NCI-H2227 (cell line): ENCODE measurements at regions not wholly inside any gene's neighbourhood (a gene's known extent, or its start where the extent isn't known, plus 50 kb on each side); places are given as distances from the start of the nearest gene placed in this dataset.
A peak's percentile ranks its signal among the peaks of the same experiment; 100 is the strongest.

Source experiments
- DNase-seq: peaks from one replicate; lab custom pipeline; 2025; ENCODE audit not compliant: unreplicated experiment; lab: John Stamatoyannopoulos, UW

DNA sequence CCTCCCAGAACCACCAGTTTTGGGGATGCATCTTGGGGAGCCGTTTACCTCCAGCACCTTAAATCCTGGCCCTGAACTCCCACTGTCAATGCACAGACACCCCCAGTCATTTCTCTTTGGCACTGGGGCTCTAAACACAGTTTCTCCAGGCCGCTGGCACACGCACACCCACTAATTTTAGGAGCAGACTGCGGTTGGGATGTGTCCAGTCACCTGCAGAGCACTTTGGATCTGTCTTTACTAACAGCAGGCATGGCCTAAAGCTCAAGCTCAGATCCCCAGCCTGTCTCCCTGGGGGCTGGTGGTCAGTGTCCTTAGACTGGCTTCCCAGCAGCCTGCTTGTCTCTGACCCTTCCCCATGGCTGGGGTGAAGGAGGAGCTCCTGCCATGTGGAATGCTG is 49.9 kb downstream of the SYNE3 start:
- no peak for DNase-seq

DNA sequence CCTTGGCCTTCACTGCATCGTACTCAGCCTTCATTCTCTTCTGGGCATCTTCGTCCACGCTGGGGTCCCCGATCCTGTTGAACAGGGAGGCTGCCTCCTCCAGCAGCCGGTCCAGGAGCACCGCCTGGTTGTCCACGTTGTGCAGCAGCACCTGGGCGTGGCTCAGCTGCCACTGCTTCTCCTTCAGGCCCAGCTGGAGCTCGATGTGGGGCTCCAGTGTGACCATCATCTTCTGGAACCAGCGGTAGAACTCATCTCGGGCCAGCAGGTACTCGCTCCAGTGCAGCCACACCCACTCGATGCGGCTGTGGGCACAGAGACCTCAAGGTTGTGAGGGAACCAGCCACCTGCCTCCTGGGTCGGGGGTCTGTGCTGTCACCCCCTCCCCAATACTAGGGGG is 50.5 kb downstream of the SYNE3 start:
- no peak for DNase-seq

DNA sequence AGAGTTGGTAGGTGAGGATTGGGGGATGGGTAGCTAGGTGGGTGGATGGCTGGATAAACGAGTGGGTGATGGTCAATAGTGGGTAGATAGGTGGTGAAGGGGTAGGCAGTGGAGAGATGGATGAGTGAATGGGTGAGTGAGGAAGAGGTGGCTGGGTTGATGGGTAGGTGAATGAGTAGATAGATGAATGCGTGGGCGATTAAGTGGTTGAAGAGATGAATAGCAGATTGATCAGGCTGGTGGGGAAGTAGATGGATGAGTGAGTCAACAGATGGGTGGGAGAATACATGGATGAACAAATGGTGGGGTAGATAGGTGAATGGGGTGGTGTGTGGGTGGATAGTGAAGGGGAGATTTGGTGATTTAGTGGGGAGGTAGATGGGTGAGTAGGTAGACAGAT is 51.1 kb downstream of the SYNE3 start:
- no peak for DNase-seq

DNA sequence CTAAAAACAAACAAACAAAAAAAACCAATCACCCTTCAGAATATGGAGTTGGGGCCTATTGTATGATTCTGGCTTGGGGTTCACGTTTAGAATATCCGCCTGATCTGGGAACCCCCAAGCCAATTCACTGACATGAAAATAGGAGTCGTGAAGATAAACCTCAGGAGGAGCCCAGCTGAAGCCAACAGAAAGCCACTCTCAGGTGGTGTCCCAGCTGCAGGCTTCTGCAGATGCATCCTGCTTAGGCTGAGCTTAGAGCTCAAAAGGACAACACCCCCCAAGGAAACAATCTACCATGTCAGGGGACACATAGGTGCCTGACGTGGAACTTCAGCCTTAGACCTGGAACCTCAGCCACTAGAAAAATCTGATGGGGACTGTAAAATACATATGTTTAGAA is 51.9 kb downstream of the SYNE3 start:
- DNase-seq = no peak

DNA sequence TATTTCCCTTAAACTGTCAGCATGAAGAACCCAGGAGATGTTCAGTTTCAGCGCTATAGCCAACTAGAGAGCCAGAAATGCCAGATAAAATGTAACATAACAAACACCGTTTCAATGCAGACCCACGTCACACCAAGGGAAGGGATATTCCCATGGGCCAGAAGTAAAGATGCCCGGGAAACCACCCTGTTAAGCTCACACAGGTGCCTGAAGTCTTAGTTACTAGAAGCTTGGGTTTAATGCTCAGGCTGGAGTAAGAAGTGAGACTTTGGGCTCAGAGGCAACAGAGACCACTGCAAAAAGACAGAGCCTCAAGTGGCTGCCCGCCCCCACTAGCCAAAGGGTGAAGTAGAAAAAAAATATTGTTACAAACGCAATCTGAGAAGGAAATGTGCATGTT is 52.3 kb downstream of the SYNE3 start:
- DNase-seq = no peak

DNA sequence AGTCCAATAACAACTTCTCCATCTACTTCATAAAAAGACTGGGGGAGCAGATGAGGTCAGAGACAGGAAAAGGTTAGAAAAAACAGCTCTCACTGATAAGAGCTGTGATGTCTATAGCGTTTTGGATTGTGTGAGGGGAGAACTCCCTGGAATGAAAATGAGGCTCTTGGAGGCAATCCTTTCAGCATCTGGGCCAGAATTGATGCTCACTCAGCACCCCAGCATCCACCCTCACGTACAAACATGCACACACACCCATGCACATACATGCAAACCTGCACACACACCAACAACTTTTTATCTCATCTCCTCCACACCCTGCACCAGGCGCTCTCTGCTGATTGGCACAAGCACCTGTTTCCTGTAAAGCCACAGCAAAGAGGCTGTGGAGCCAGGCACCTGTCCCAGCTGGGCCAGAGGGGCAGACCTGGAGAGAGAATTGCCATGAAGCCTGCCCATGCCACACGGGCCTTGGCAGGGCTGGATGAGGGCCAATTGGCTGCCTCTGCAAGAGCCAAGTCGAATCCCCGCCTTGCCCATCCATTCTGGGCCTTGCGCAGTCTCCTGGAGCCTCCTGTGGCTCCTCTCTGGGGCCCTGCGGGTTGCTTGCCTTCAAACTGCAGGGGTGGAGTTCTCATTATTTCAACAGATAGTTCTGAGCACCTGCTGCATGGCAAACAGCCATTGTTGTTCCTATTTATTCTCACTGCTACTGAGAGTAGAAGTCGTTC is 53.1 kb downstream of the SYNE3 start:
- no peak for DNase-seq

DNA sequence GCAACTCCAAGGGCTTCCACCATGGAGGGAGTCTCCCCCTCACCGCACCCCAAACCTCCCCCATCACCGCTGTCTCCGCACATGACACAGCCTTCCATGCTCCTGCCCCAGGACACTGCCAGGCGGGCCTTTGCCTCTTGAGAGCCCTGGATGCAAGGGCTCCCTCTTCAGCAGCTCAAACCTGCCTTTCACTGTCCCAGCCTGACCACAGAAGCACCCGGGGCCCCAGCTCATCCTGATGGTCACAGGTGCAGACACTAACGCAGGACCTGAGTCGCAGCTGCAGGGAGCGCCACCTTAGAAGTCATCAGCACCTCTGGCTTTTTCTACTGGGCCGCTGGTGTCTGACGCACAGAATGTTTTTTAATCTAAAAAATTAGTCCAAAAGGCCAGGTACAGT is 54.0 kb downstream of the SYNE3 start:
- DNase-seq = no peak

DNA sequence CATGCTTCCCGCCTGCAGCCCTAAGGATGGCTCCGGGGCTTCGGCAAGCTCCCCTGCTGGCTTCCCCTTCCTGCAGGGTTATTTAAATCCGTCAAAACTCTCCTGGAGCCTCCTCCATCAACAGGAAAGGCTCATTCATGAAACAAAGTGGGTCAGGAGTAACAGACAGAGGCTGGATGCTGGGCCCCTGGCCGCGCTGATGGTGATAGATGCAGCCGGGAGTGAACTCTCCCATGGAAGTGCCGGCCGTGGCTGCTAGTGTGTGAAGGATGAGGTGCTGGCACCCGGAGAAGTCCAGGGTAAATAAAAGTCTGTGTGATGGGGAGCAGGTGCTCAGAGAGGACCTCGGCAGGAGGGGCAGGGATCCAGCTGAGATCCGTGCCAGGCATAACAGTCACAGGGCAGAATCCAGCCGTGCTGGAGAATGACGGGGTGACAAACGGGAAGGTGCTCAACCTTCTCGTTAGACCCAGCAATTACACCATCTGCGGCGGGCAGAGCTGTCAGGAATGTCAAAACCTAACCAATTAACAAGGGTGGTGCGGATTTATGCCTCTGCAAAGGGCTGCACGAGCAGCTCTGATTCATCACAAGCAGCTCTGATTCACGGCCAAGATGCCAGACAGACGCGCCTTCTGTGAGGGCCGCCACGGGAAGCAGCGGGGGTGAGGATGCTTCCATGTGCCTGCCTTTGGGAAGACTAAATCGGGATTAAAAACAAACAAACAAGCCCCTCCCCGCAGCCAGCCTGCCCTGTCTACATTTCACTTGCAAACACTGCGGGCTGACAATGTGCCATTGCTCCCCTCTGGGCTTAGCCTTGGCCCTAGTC is 55.6 kb downstream of the SYNE3 start:
- DNase-seq = peak; percentile 81

DNA sequence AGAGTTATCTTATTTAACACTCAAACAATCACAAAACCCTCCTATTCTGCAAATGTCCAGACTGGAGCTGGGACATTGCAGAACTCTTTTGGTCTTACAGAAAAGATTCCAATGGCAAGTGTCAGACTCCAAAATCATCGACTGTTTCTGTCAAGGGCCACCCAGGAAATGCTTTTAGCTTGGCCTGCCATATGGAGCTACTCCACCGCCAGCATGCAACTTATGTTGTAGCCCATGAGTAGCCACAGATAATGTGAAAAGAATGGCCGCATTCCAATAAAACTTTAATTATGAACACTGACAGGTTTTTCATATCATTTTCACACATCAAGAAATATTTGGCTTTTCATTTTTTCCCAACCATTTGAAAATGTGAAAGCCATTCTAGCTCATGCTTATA is 57.5 kb downstream of the SYNE3 start:
- no peak for DNase-seq

DNA sequence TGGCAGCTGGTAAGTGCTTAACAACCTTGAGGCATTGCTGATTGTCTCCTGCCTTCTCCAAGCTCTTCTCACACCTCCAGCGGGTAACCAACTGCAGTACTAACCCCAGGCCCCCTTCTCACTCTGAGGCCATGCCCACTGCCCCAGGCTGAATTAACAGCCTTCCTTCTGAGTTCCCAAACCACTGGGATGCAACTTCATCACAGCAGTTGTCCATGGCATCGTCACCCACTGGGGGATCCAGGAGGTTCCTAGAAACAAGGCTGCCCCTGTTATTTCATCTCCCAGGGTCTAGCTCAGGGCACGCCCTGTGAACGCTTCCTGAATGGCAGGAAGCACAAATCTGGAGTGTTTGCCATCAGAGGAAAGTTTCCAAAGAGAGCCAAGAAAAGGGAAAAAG is 58.0 kb downstream of the SYNE3 start:
- no peak for DNase-seq

DNA sequence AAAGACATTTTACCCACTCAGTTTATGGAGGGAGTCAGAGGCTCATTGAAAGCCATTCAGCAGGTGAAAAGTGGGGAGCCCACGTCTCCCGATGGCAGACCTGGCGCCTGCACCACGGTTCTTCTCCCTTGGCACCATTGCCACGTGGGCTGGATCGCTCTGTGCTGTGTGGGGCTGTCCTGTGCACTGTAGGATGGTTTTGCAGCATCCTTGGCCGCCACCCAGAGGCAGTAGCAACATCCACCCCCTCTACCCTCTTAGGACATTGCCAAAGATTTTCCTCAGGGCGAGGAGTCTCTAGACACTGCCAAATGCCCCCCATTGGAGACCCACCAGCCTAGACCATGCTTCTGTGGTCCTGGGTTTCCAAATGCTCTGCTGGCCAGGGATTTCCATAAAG is 60.2 kb downstream of the SYNE3 start:
- no peak for DNase-seq

DNA sequence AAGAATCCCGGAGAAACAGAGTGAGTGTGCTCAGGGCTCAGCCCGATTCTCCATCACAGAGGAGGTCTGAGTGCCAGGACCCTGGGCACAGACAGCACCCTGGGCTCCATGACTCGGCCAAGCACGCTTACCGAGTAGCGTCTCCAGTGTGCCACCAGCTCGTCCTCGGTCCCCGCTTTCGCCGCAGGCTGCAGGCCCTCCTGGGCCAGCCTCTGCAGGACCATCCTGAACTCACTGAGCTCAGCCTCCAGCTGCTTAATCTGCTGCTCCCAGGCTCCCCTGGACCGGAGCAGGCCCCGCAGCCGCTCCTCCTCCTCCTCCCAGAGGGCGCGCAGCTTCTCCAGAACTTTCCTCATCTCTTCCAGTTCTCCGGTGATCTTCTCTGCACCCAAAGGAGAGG is 61.2 kb downstream of the SYNE3 start:
- DNase-seq = no peak

DNA sequence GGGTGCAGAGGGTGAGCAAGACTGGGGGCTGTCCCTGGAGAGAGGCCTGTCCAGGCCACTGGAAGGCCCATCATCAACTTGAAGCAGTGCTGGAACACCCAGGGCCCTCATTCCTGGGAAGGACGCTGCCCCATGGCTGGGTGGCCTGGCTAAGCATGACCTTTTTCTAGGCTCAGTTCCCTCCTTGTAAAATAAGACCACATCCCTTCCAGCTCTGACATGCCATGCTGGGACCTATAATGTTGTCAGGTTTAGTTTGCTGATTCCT is 62.8 kb downstream of the SYNE3 start:
- no peak for DNase-seq

DNA sequence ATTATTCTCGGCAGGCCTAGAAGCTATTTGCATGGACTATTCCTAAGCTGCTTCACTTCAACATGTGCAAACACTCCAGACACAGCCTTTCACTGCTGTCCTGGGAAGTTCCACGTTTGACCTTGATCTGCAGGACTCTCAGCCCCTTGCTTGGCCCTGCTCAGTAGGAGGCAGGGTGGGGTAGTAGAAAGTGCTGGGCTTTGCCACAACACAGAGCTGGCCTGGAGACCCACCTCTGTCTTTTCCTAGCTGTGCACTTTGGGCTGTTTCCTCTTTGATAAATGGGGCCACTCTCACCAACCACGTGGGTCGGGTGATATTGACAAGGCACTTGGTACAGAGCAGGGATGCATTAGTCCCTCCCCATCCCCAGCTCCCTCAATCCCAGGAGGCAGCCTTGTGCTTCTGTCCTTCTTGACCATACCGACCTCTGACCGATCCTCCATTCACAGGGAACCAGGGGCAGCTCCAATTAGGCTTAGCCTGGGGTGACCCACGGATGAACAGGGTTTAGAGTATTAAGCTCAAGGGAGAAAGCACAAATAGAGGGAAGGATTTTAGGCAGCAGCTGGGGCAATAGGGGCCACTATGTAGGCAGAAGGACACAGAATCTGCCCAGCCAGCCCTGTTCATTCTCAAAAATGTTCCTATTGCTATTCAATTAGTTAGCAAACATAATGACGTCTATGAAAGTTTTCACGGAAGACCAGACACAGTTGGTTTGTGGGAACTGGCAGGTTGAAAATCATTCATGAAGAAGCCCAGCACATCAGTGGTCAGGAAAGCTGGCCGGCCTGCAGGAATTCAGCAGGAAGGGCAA is 63.3 kb downstream of the SYNE3 start:
- no peak for DNase-seq

DNA sequence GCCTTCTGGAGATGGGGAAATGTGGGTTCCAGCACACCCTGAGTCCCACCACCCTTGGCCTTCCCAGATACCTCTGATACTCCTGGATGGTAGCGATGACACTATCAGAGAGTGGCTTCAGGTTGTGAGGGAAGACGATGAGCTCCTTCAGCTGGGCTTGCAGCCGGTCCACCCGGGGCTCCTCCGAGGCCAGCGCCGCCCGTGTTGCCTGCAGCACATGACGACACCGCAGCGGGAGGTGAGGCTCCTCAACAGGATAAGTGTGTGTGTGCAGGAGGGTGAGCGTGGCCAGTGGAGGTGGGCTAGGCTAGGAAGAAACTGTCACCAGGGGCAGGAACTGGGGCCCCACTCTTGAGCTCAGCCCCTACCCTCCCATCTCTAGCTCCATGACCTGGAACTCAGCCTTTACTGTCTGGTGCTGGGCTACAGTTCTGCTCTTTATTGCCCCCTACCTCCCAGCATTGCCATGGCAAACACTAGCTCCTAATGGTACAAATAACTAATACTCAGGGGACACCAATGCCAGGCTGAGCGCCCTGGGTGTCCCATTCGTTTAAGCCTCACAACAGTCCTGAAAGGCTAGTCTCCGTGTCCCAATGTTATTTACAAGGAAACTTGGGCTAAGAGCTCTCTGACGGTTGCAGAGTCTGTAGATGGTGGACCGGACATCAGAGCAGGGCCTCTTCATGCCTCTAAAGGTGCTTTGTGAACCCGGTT is 64.1 kb downstream of the SYNE3 start:
- DNase-seq = no peak

DNA sequence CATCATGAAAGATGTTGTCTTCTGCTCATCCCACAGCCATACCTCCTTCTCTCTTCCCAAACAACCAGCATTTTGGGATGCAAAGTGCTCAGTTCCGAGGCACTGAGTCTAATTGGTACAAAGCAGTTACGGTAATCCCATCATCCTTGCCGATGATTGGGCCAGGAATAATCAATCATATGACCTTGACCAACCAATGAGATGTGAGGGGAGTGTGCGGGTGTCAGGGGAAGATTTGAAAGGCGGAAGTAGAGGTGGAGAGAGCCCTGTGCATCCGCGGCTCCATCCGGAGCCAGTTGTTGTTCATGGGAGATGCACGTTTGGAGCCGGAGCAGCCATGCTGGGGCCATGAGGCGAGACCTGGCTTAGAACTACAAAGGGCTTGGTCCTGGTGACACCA is 67.3 kb downstream of the SYNE3 start:
- DNase-seq = no peak

DNA sequence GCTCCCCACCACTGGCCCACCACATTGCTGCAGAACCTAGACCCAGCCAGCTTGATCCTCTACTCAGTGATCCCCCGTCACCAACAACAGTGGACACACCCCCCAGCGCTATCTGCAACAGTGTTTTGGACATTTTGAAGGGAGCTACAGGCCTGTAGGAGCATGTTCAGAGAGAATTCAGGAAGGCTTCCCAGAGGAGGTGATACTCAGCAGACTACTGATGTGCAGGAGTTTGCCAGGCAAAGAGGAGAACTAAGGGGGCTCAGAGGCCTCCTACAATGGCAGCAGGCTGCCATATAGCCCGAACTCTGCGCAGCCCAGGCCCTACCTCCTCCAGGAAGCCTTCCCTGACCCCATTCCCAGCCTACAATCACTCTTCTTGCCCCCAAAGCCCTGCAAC is 70.0 kb downstream of the SYNE3 start:
- DNase-seq = no peak

DNA sequence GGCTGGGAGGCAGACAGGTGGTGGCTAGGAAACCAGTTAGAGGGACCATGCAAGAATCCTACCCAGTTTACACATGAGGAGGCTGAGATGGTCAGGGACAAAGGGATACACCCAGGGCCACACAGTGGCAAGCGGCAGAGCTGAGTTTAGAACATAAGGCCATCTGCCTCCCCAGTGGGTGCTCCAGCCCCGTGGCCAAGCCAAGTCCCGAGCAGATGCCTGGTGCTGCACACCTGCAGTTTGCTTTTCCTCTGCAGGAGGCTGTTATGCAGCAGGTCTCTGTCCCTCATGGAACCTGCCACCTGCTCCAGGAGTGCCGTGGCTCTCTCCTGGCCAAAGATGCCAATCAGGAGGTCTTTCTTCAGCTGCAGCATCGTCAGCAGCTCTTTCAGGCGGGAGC is 70.8 kb downstream of the SYNE3 start:
- peak; percentile 18 for DNase-seq

DNA sequence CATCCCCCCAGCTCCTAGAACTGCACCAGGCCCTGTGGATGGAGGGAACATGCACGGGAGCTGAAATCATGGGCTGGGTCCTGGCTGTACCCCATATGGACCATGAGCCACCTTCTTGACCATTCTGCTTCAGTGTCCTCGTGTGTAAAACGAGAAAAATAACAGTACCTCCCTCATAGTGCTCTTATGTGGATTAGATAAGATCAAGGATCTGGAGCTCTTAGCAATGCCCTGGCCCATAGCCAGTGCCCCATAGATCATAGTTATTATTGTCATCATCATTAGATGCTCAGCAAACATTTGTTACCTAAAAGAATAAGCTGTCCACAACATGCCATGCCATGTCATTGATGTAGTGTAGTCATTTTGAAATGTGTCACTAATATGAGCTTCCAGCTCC is 71.3 kb downstream of the SYNE3 start:
- DNase-seq = peak; percentile 32

DNA sequence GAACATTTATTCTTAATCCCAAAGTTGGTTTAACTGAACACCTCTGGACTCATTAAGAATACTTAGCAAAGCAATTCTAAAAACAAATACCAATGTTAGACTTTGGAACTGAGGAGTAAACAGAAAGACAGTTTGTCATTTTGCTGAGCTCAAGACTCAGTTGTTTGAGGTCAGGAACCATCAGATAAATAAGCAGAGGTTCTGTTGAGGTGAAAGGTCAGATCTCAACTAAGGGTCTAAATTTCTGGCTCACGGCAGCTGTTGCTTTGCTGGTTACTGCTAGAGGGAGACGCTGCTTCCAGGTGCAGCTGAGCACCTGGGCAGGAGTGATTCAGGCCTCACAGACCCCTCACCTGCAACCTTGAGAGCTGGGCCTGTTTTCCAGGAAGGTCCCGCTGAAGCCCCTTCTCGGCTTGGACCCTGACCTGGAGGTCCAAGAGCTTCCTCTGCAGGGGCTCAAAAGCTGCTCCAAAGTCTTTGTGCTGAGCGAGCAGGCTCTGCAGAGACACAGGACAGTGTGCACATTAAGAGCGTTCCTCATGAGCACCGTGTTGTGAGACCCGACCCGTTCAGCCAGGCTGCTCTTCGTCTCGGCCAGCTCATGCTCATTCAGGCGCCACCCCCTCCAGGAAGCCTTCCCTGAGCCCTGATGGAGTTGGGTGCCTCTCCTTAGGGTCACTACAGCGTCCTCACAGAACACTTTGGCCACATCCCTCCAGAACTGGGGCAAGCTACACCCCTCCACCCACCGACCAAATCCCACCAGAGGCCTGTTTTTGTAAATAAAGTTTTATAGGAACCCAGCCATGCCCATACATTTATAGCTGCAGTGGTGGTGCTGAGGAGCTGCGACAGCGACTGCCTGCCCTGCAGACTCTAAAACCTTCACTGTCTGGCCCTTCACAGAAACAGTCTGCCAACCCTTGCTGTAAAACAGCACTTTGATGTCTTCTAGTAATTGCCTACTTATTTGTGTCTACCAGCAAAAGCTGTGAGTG is 72.0 kb downstream of the SYNE3 start:
- DNase-seq = no peak
